GM23338 (cell line): ENCODE measurements at regions not wholly inside any gene's neighbourhood (a gene's known extent, or its start where the extent isn't known, plus 50 kb on each side); places are given as distances from the start of the nearest gene placed in this dataset.

Source experiments
- ATAC-seq: fragments of 200-7000 bp; cut with Tn5 transposase; 3 replicates; pipeline ENCODE4 v1.9.1; 2020
- DNase-seq: peaks from one replicate; pipeline ENCODE4 v3.0.0-alpha.2; 2015; ENCODE audit warnings: low spot score
- H2AFZ ChIP-seq: fragments of 200-600 bp; sonication (generic); 2 replicates; pipeline ENCODE4 v1.8.0; 2016; ENCODE audit warnings: antibody characterized with exemption, mild to moderate bottlenecking, moderate library complexity
- H3F3A ChIP-seq: fragments of 200-600 bp; sonication (generic); replicated peaks from 2 replicates; pipeline ENCODE4 v1.8.0; 2017; ENCODE audit warnings: antibody characterized with exemption, mixed run types, low read depth
- H3K27ac ChIP-seq: fragments of 200-600 bp; sonication (generic); 2 replicates; pipeline ENCODE4 v1.6.1; 2016; ENCODE audit warnings: low read depth
- H3K27me3 ChIP-seq: fragments of 200-600 bp; sonication (generic); 2 replicates; pipeline ENCODE4 v1.8.0; 2016; ENCODE audit warnings: mild to moderate bottlenecking, mixed run types, moderate library complexity; ENCODE audit not compliant: insufficient read depth
- H3K36me3 ChIP-seq: fragments of 200-600 bp; sonication (generic); 2 replicates; pipeline ENCODE4 v1.8.0; 2016; ENCODE audit warnings: mild to moderate bottlenecking; ENCODE audit not compliant: insufficient read depth
- H3K4me1 ChIP-seq: fragments of 200-600 bp; sonication (generic); 2 replicates; pipeline ENCODE4 v1.8.0; 2016; ENCODE audit warnings: mild to moderate bottlenecking, moderate library complexity; ENCODE audit not compliant: insufficient read depth
- H3K4me2 ChIP-seq: fragments of 200-600 bp; sonication (generic); 2 replicates; pipeline ENCODE4 v1.7.1; 2017; ENCODE audit warnings: mixed run types
- H3K4me3 ChIP-seq: fragments of 200-600 bp; sonication (generic); 2 replicates; pipeline ENCODE4 v1.6.1; 2016; ENCODE audit warnings: mixed run types
- H3K79me2 ChIP-seq: fragments of 200-600 bp; sonication (generic); replicated peaks from 2 replicates; pipeline ENCODE4 v1.8.0; 2017; ENCODE audit warnings: mild to moderate bottlenecking; ENCODE audit not compliant: insufficient read depth
- H3K9me2 ChIP-seq: fragments of 200-600 bp; sonication (generic); 2 replicates; pipeline ENCODE4 v1.8.0; 2017; ENCODE audit not compliant: insufficient read depth
- H4K20me1 ChIP-seq: fragments of 200-600 bp; sonication (generic); replicated peaks from 2 replicates; pipeline ENCODE4 v1.8.0; 2017; ENCODE audit warnings: mild to moderate bottlenecking; ENCODE audit not compliant: insufficient read depth
- H3K27ac Mint-ChIP-seq: 2 replicates; pipeline ENCODE4 v1.8.0; 2020; ENCODE audit warnings: inconsistent platforms, mild to moderate bottlenecking, moderate library complexity, mixed read lengths
- H3K27me3 Mint-ChIP-seq: 3 replicates; pipeline ENCODE4 v1.8.0; 2022; ENCODE audit warnings: low read depth, mild to moderate bottlenecking, moderate library complexity, mixed read lengths, inconsistent platforms; ENCODE audit not compliant: insufficient read depth, poor library complexity
- H3K36me3 Mint-ChIP-seq: 3 replicates; pipeline ENCODE4 v1.8.0; 2021; ENCODE audit warnings: low read depth, mild to moderate bottlenecking, inconsistent platforms, moderate library complexity, mixed read lengths
- H3K4me1 Mint-ChIP-seq: 3 replicates; pipeline ENCODE4 v1.8.0; 2020; ENCODE audit warnings: mild to moderate bottlenecking, inconsistent platforms, mixed read lengths
- H3K4me3 Mint-ChIP-seq: 3 replicates; pipeline ENCODE4 v1.8.0; 2021; ENCODE audit warnings: moderate library complexity, mild to moderate bottlenecking, inconsistent platforms, mixed read lengths
- H3K9me3 Mint-ChIP-seq: 3 replicates; pipeline ENCODE4 v1.8.0; 2020; ENCODE audit warnings: moderate library complexity, mild to moderate bottlenecking, inconsistent platforms, mixed read lengths
- CREB1 ChIP-seq: fragments of 250-450 bp; sonication (Bioruptor Pico); IDR thresholded peaks from 2 replicates; pipeline ENCODE4 v1.5.0; 2020; ENCODE audit warnings: low read depth, mild to moderate bottlenecking, moderate library complexity
- ETS1 ChIP-seq: IDR thresholded peaks from 2 replicates; pipeline ENCODE4 v1.6.1; 2016; ENCODE audit warnings: antibody characterized with exemption
- EZH2 ChIP-seq: fragments of 200-600 bp; sonication (generic); IDR thresholded peaks from one replicate; pipeline ENCODE4 v1.8.0; 2017; ENCODE audit warnings: antibody characterized with exemption, mild to moderate bottlenecking, low read depth; ENCODE audit not compliant: unreplicated experiment
- NANOG ChIP-seq: IDR thresholded peaks from 2 replicates; pipeline ENCODE4 v1.6.1; 2016; ENCODE audit warnings: antibody characterized with exemption, borderline replicate concordance
- STAT1 ChIP-seq: IDR thresholded peaks from one replicate; pipeline ENCODE4 v1.6.1; 2016; ENCODE audit warnings: antibody characterized with exemption; ENCODE audit not compliant: unreplicated experiment
- ZNF331 ChIP-seq: fragments of 250-450 bp; sonication (Bioruptor Pico); IDR thresholded peaks from 2 replicates; pipeline ENCODE4 v1.5.0; 2020; ENCODE audit warnings: low read depth, mild to moderate bottlenecking, moderate library complexity
- ZNF462 ChIP-seq: fragments of 250-450 bp; sonication (Bioruptor Pico); IDR thresholded peaks from 2 replicates; pipeline ENCODE4 v1.5.0; 2020; ENCODE audit warnings: mild to moderate bottlenecking, moderate library complexity
- TF ChIP-seq, protein P1 (sequence below), 2 experiments: fragments of 200-600 bp in 1 of 2; sonication (generic) in 1 of 2; conservative IDR thresholded peaks; 2 replicates each; pipeline versions ENCODE4 v1.5.1 to v1.6.1; 2016 to 2017; ENCODE audit warnings: antibody characterized with exemption in 2 of 2, low read depth in 2 of 2, mild to moderate bottlenecking in 2 of 2, moderate library complexity in 1 of 2

DNA sequence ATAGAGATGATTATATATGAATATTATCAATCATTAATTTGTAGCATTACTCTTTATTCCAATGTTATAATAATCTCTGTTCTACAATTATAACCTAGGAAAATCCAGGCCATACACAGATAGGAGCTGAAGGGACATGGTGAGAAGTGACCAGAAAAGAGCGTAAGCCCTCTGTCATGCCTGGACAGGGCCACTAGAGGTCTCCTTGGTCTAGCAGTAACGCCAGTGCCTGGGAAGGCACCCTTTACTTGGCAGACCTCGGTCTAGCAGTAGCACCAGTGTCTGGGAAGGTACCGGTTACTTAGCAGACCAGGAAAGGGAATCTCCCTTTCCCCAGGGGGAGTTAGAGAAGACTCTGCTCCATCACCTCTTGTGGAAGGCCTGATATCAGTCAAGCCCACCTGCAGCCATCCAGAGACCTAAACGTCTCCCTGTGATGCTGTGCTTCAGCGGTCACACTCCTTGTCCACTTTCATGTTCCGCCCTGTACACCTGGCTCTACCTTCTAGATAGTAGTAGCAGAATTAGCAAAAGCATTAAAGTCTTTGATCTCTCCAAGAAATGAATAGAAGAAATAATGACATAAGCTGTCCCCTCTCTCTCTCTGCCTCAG lies 447.5 kb upstream of the FSIP2 start:
- Histone ChIP-seq H3K36me3 (no peaks in the 10 kb centered on the region), H3K9me2 (no peaks in the 10 kb centered on the region), H3K27me3 (no peaks in the 10 kb centered on the region), H3K4me3 (no peak overlapping the region), H3K4me1 (no peaks in the 10 kb centered on the region), H2AFZ (no peak overlapping the region), H3K79me2 (no peaks in the 10 kb centered on the region), H3K4me2 (no peak overlapping the region), H3K27ac (no peak overlapping the region), H4K20me1 (no peaks in the 10 kb centered on the region), H3F3A (no peaks in the 10 kb centered on the region)
- H3K9me3 Mint-ChIP-seq: no peaks in the 10 kb centered on the region
- no peak for TF ChIP-seq ZNF462 (CRISPR knock-in tag)
- no peak for TF ChIP-seq ETS1
- TF ChIP-seq ZNF331 (CRISPR knock-in tag): no peak
- no peak for TF ChIP-seq NANOG
- TF ChIP-seq, protein P1, sequence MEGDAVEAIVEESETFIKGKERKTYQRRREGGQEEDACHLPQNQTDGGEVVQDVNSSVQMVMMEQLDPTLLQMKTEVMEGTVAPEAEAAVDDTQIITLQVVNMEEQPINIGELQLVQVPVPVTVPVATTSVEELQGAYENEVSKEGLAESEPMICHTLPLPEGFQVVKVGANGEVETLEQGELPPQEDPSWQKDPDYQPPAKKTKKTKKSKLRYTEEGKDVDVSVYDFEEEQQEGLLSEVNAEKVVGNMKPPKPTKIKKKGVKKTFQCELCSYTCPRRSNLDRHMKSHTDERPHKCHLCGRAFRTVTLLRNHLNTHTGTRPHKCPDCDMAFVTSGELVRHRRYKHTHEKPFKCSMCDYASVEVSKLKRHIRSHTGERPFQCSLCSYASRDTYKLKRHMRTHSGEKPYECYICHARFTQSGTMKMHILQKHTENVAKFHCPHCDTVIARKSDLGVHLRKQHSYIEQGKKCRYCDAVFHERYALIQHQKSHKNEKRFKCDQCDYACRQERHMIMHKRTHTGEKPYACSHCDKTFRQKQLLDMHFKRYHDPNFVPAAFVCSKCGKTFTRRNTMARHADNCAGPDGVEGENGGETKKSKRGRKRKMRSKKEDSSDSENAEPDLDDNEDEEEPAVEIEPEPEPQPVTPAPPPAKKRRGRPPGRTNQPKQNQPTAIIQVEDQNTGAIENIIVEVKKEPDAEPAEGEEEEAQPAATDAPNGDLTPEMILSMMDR (conservative IDR thresholded peaks at IDR 0.05; ENCODE audit: low read depth in 2 of 2): peak; percentile 70 to 95
- TF ChIP-seq STAT1: no peak
- no peak for TF ChIP-seq CREB1 (CRISPR knock-in tag)
- TF ChIP-seq EZH2: no peak
- peak; percentile 86 for DNase-seq
- peaks cover 5% of the 10 kb centered on the region for H3K4me1 Mint-ChIP-seq
- peak; percentile 99 for ATAC-seq
- H3K4me3 Mint-ChIP-seq: no peak overlapping the region
- no peak overlapping the region for H3K27ac Mint-ChIP-seq
- H3K27me3 Mint-ChIP-seq: peaks cover 8% of the 10 kb centered on the region
- no peaks in the 10 kb centered on the region for H3K36me3 Mint-ChIP-seq
